Coronary artery (tissue), 2 donors: ENCODE measurements at regions not wholly inside any gene's neighbourhood (a gene's known extent, or its start where the extent isn't known, plus 50 kb on each side); places are given as distances from the start of the nearest gene placed in this dataset.

Experiments
- DNase-seq: peaks from one replicate; pipeline ENCODE4 v3.0.0-alpha.2; 2017; ENCODE audit warnings: low spot score
- H3K27ac ChIP-seq, 2 donors: fragments of 200-600 bp; sonication (generic); one replicate each; pipeline ENCODE4 v1.5.1; 2016 to 2019
- H3K4me3 ChIP-seq: fragments of 200-600 bp; sonication (generic); 2 replicates; pipeline ENCODE4 v1.5.1; 2016; ENCODE audit warnings: mild to moderate bottlenecking, moderate library complexity
- TF ChIP-seq, protein P1 (sequence below): fragments of 200-600 bp; sonication (generic); IDR thresholded peaks from one replicate; pipeline ENCODE4 v1.5.1; 2019; ENCODE audit warnings: antibody characterized with exemption

DNA sequence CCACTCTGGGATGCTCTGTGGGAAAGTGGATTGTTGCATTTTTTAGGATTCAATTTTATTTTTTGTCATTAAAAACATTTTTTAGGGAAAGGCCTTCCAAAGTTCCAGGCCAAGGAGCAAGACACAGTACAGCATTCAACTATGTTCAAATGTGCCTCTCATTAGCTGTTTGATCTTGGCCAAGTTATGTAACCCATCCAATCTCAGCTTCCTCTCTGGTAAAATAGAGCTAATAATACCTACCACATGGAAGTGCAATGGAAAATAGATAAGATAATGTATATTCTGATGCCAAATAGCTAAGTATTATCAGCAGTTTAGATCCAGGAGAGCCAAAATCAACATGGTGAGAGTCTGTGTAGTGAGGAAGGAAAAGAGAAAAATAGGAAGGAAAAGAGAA is 220.3 kb upstream of the SESN3 start:
- no peak for DNase-seq
- TF ChIP-seq, protein P1, sequence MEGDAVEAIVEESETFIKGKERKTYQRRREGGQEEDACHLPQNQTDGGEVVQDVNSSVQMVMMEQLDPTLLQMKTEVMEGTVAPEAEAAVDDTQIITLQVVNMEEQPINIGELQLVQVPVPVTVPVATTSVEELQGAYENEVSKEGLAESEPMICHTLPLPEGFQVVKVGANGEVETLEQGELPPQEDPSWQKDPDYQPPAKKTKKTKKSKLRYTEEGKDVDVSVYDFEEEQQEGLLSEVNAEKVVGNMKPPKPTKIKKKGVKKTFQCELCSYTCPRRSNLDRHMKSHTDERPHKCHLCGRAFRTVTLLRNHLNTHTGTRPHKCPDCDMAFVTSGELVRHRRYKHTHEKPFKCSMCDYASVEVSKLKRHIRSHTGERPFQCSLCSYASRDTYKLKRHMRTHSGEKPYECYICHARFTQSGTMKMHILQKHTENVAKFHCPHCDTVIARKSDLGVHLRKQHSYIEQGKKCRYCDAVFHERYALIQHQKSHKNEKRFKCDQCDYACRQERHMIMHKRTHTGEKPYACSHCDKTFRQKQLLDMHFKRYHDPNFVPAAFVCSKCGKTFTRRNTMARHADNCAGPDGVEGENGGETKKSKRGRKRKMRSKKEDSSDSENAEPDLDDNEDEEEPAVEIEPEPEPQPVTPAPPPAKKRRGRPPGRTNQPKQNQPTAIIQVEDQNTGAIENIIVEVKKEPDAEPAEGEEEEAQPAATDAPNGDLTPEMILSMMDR, result no peak
- Histone ChIP-seq H3K27ac (peak overlapping the region; percentile 14 to 83), H3K4me3 (no peak overlapping the region)

DNA sequence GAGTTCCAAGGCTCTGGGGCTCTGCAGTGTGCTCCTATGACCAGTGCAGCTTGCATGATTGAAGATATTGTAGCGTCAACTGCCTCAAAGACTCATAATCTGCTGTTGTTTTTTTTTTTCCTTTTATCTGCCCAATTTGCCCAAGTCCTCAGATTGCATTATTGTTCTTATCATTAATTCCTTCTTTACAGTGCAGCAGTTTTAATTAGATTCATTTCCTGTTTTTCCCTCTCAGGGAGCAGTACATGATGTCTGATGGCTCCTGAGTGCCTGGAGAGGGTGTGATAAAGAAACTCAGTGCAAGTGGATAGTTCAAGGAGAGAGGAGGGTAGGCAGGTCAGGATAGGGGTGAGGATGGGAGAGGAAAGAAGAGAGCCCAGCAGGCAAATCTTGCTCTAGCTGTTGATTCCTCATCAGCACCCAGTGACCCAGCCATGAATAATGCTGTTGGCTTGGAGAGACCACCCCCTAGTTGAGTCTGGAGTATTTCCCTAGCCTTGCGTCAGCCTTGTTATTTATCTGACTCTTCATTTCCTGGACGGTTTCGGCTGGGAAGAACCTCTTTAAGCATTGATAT is 219.6 kb upstream of the SESN3 start:
- Histone ChIP-seq H3K4me3 (no peak overlapping the region), H3K27ac (peak overlapping the region in 1 of 2 donors; percentile 83)
- no peak for DNase-seq
- TF ChIP-seq, protein P1, result no peak

DNA sequence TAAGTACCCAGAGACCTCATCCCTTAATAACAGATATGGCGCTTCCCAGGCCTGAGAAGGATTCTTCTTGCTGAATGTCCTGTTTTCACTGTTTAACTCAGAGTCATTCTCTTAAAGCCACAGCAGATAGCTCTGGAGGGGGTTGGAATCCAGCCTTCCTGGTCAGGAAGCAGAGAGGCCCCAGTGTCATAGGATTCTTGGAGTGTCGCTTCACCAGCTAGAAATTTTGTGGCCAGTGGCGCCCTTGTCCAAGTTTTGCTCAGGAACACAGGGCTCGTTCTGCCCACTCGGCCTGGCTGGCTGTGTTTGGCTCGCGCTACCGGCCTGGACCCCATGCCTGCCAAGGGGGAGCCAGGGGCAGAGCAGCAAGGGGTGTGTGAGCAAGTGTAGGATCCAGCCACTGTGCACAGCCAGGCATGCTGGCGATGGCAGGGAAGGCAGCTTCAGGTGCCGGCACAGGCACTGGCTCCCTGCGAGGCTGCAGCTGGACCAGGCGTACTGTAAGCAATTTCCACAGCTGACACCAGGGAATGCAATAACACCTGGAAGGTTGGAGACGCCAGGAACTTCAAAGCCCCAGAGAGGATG is 214.8 kb upstream of the SESN3 start:
- no peak overlapping the region for H3K4me3 ChIP-seq
- TF ChIP-seq, protein P1, result no peak
- H3K27ac ChIP-seq, result no peak overlapping the region
- no peak for DNase-seq

DNA sequence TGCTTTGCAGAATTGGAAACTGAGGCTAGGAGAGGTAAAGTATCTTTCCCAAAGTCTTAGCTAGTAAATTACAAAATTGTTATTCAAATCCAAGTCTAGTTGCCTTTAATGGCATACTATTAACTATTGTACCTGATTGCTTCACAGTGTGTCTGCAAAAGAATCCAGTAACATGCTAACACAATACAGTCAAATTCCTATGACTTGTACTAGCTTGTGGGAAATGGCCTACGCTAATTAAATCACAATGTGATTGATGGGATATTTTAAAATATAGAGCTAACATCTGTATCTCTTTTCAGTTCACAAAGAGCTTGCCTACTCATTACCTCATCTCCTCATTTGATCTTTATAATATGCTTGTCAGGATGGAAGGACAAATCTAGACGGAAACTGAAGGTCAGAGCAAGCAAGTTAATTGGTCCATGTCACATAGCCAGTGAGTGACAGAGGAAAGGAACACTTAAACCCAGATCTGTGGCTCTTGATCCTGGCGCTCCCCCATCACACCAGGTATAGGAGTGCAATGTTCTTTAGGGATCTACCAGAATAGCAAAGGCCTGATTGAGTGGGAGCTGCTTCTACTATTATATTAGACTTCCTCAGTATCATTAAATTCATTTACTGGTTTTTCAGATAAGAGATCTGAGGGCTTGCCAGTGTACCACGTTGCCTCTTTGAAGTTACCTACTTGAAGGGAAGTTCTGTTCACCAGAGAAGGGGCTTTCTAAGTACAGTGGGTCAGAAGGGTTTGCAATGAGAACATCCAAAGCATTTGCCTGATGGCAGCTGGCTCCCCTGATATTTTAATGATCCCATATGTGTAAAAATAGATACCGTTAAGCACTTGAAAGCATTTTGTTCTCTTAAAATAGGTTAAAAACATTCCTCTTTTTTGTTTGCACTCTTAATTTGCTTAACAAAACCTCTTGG is 213.6 kb upstream of the SESN3 start:
- DNase-seq, result no peak
- H3K4me3 ChIP-seq, result no peak overlapping the region
- TF ChIP-seq, protein P1, result no peak
- no peak overlapping the region for H3K27ac ChIP-seq

DNA sequence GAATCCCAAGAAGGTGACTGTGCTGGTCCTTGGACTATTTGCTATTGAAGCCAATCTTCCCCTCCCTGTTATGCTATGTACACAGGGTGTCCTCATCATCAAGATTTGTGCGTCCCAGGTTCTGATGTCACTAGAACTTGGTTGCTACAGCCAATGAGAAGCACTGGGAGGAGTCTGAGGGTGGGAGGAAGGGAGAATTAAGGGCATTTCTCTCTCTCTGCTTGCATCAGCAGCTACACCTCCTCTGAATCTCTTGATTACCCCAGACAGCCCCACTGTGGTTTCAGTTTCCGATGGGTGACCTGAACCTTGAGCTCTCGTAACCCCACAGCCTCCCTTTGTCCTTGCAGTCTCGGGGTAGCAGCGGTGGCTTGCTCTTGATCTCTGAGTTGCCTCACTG is 212.4 kb upstream of the SESN3 start:
- TF ChIP-seq, protein P1, result no peak
- DNase-seq, result no peak
- Histone ChIP-seq H3K4me3 (no peak overlapping the region), H3K27ac (no peak overlapping the region)

DNA sequence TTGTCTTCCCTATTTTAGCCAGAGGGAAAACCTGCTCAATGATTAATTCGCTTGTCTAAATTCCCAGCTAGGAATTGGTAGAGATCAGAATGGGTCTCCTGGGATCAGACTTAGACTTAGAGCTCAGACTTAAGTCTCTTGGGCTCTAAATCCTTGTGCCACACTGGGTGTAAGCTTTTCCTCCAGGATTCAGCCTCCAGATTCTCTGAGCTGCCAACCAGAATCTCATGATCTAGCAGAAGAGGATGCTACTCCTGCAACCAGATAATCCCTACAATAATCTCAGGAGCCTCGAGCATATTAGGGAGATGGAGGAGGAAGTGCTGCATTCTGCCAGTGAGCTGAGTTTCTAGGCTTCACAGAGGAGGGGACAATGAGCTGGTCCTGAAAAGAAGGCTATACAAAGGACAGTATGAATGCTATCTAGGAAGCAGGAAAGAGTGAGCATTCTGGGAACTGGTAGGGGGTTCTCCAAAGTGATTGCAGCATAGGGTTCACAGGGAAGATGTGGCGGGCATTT is 211.6 kb upstream of the SESN3 start:
- DNase-seq, result no peak
- H3K4me3 ChIP-seq, result no peak overlapping the region
- H3K27ac ChIP-seq, result no peak overlapping the region
- TF ChIP-seq, protein P1, result no peak
